HEK293 (cell line): ENCODE measurements at regions not wholly inside any gene's neighbourhood (a gene's known extent, or its start where the extent isn't known, plus 50 kb on each side); places are given as distances from the start of the nearest gene placed in this dataset.

ENCODE experiments used
- CTCF ChIA-PET: fragments of 350-600 bp; formaldehyde crosslinking; extraction: SDS; loops from one replicate; lab custom pipeline; 2021; ENCODE audit warnings: antibody characterized with exemption; lab: Yijun Ruan, JAX
- POLR2A ChIA-PET: fragments of 300-600 bp; formaldehyde crosslinking; extraction: SDS; loops from one replicate; lab custom pipeline; 2020; ENCODE audit warnings: antibody characterized with exemption, inconsistent platforms; lab: Yijun Ruan, JAX
- H3K27ac ChIP-seq: fragments of 200-500 bp; sonication (Bioruptor generic); 2 replicates; pipeline ENCODE4 v1.5.1; 2014; ENCODE audit warnings: low read depth, low read length, control low read depth, inconsistent platforms; ENCODE audit errors: extremely low read depth
- H3K36me3 ChIP-seq, 2 experiments: fragments of 200-500 bp in 1 of 2; sonication (Bioruptor generic) in 1 of 2; 1 replicate in 1 of 2; 2 replicates in 1 of 2; pipeline ENCODE4 v1.5.1; 2014 to 2017; ENCODE audit warnings: inconsistent platforms in 2 of 2, low read length in 2 of 2; ENCODE audit not compliant: control insufficient read depth in 2 of 2, insufficient read depth in 1 of 2
- H3K4me1 ChIP-seq: fragments of 200-500 bp; sonication (Bioruptor generic); 2 replicates; pipeline ENCODE4 v1.5.1; 2014; ENCODE audit warnings: mild to moderate bottlenecking, low read length, inconsistent platforms; ENCODE audit not compliant: control insufficient read depth, insufficient read depth
- H3K4me3 ChIP-seq: 2 replicates; pipeline ENCODE4 v1.5.1; 2011; ENCODE audit warnings: low read depth, mild to moderate bottlenecking, control low read depth, low read length, moderate library complexity
- H3K9me3 ChIP-seq: fragments of 200-500 bp; sonication (Bioruptor generic); 2 replicates; pipeline ENCODE4 v1.5.1; 2014; ENCODE audit warnings: low read depth, low read length, inconsistent platforms; ENCODE audit not compliant: control insufficient read depth, insufficient read depth
- GLIS1 ChIP-seq: fragments of 450-650 bp; formaldehyde crosslinking; IDR thresholded peaks from 2 replicates; pipeline ENCODE4 v1.5.1; 2016; ENCODE audit warnings: missing biosample characterization, missing genetic modification characterization
- INSM2 ChIP-seq: fragments of 450-650 bp; formaldehyde crosslinking; IDR thresholded peaks from 2 replicates; pipeline ENCODE4 v1.5.1; 2016; ENCODE audit warnings: missing biosample characterization, missing genetic modification characterization
- MEIS1 ChIP-seq: sonication (generic); formaldehyde crosslinking; IDR thresholded peaks from 2 replicates; pipeline ENCODE4 v1.8.1; 2022; ENCODE audit warnings: missing genetic modification reagents, mild to moderate bottlenecking, borderline replicate concordance
- OSR2 ChIP-seq: fragments of 450-650 bp; formaldehyde crosslinking; IDR thresholded peaks from 2 replicates; pipeline ENCODE4 v1.5.1; 2016; ENCODE audit warnings: missing biosample characterization, missing genetic modification characterization
- SP2 ChIP-seq: fragments of 450-650 bp; formaldehyde crosslinking; IDR thresholded peaks from 2 replicates; pipeline ENCODE4 v1.5.1; 2016; ENCODE audit warnings: missing biosample characterization, missing genetic modification characterization
- ZFP69B ChIP-seq: fragments of 450-650 bp; formaldehyde crosslinking; IDR thresholded peaks from 2 replicates; pipeline ENCODE4 v1.5.1; 2016; ENCODE audit warnings: missing biosample characterization, missing genetic modification characterization
- ZNF112 ChIP-seq: fragments of 450-650 bp; formaldehyde crosslinking; IDR thresholded peaks from 2 replicates; pipeline ENCODE4 v1.5.0; 2017; ENCODE audit warnings: missing biosample characterization, missing genetic modification characterization
- ZNF132 ChIP-seq: fragments of 450-650 bp; formaldehyde crosslinking; IDR thresholded peaks from 2 replicates; pipeline ENCODE4 v1.5.1; 2017; ENCODE audit warnings: missing biosample characterization, missing genetic modification characterization, borderline replicate concordance
- ZNF2 ChIP-seq: fragments of 450-650 bp; formaldehyde crosslinking; IDR thresholded peaks from 2 replicates; pipeline ENCODE4 v1.5.1; 2016; ENCODE audit warnings: missing biosample characterization, missing genetic modification characterization
- ZNF214 ChIP-seq: fragments of 450-650 bp; formaldehyde crosslinking; IDR thresholded peaks from 2 replicates; pipeline ENCODE4 v1.5.1; 2017; ENCODE audit warnings: missing biosample characterization, mild to moderate bottlenecking, missing genetic modification characterization, borderline replicate concordance
- ZNF266 ChIP-seq: fragments of 450-650 bp; formaldehyde crosslinking; IDR thresholded peaks from 2 replicates; pipeline ENCODE4 v1.5.1; 2016; ENCODE audit warnings: missing biosample characterization, missing genetic modification characterization, low read depth
- ZNF274 ChIP-seq, 2 experiments: fragments of 200-500 bp in 1 of 2; fragments of 450-650 bp in 1 of 2; sonication (Bioruptor generic) in 1 of 2; formaldehyde crosslinking in 1 of 2; IDR thresholded peaks; 2 replicates each; pipeline versions ENCODE4 v1.5.1 to v1.6.1; 2014 to 2016; ENCODE audit warnings: borderline replicate concordance in 1 of 2, inconsistent platforms in 1 of 2, low read length in 1 of 2, missing biosample characterization in 1 of 2, missing genetic modification characterization in 1 of 2
- ZNF501 ChIP-seq: fragments of 450-650 bp; formaldehyde crosslinking; IDR thresholded peaks from 2 replicates; pipeline ENCODE4 v1.5.1; 2016; ENCODE audit warnings: missing biosample characterization, missing genetic modification characterization
- ZNF514 ChIP-seq: fragments of 450-650 bp; formaldehyde crosslinking; IDR thresholded peaks from 2 replicates; pipeline ENCODE4 v1.5.1; 2016; ENCODE audit warnings: missing biosample characterization, missing genetic modification characterization
- ZNF518A ChIP-seq: fragments of 450-650 bp; formaldehyde crosslinking; conservative IDR thresholded peaks from 2 replicates; pipeline ENCODE4 v1.5.1; 2016; ENCODE audit warnings: low read depth, missing biosample characterization, missing genetic modification characterization
- ZNF529 ChIP-seq: fragments of 450-650 bp; formaldehyde crosslinking; IDR thresholded peaks from 2 replicates; pipeline ENCODE4 v1.5.1; 2017; ENCODE audit warnings: missing genetic modification characterization, missing biosample characterization; ENCODE audit not compliant: insufficient replicate concordance
- ZNF555 ChIP-seq: fragments of 450-650 bp; formaldehyde crosslinking; conservative IDR thresholded peaks from 2 replicates; pipeline ENCODE4 v1.5.1; 2017; ENCODE audit warnings: missing biosample characterization, mild to moderate bottlenecking, missing genetic modification characterization, inconsistent platforms
- ZNF658 ChIP-seq: fragments of 450-650 bp; formaldehyde crosslinking; IDR thresholded peaks from 2 replicates; pipeline ENCODE4; 2016; ENCODE audit warnings: missing biosample characterization, missing genetic modification characterization
- ZNF776 ChIP-seq: fragments of 450-650 bp; formaldehyde crosslinking; IDR thresholded peaks from 2 replicates; pipeline ENCODE4 v1.5.0; 2017; ENCODE audit warnings: missing biosample characterization, missing genetic modification characterization, borderline replicate concordance
- ZNF791 ChIP-seq: fragments of 450-650 bp; formaldehyde crosslinking; IDR thresholded peaks from 2 replicates; pipeline ENCODE4 v1.5.1; 2016; ENCODE audit warnings: missing biosample characterization, missing genetic modification characterization
- ZNF837 ChIP-seq: fragments of 450-650 bp; formaldehyde crosslinking; IDR thresholded peaks from 2 replicates; pipeline ENCODE4 v1.5.1; 2016; ENCODE audit warnings: missing biosample characterization, missing genetic modification characterization
- TF ChIP-seq, protein P1 (sequence below): fragments of 450-650 bp; formaldehyde crosslinking; IDR thresholded peaks from 2 replicates; pipeline ENCODE4 v1.5.1; 2016; ENCODE audit warnings: missing biosample characterization, missing genetic modification characterization
- TF ChIP-seq, protein P2 (sequence below): fragments of 450-650 bp; formaldehyde crosslinking; IDR thresholded peaks from 2 replicates; pipeline ENCODE4 v1.5.1; 2017; ENCODE audit warnings: missing biosample characterization, missing genetic modification characterization

GRCh38 chr12:81949841-81950308, 190.7 kb upstream of the PPFIA2 start:
- Histone ChIP-seq H3K36me3 (no peaks in the 10 kb centered on the region), H3K27ac (no peak overlapping the region), H3K4me3 (no peak overlapping the region), H3K4me1 (no peaks in the 10 kb centered on the region), H3K9me3 (no peaks in the 10 kb centered on the region)
- CTCF ChIA-PET: no interaction called here
- TF ChIP-seq SP2 (tag by site-specific recombination) (no peak), ZNF2 (tag by site-specific recombination) (no peak), ZNF274 (IDR thresholded peaks at IDR 0.05; ENCODE audit: low read length) (no peak), ZNF274 (tag by site-specific recombination; IDR thresholded peaks at IDR 0.05; ENCODE audit: borderline replicate concordance) (no peak), ZNF514 (no peak), ZNF837 (tag by site-specific recombination) (no peak), ZNF658 (tag by site-specific recombination) (no peak), GLIS1 (tag by site-specific recombination) (no peak), MEIS1 (CRISPR knock-in tag) (no peak), ZNF791 (tag by site-specific recombination) (no peak), ZNF132 (no peak), ZNF776 (tag by site-specific recombination) (no peak), OSR2 (tag by site-specific recombination) (no peak), ZNF501 (no peak), ZNF555 (tag by site-specific recombination) (no peak)
- POLR2A ChIA-PET: no interaction called here

DNA sequence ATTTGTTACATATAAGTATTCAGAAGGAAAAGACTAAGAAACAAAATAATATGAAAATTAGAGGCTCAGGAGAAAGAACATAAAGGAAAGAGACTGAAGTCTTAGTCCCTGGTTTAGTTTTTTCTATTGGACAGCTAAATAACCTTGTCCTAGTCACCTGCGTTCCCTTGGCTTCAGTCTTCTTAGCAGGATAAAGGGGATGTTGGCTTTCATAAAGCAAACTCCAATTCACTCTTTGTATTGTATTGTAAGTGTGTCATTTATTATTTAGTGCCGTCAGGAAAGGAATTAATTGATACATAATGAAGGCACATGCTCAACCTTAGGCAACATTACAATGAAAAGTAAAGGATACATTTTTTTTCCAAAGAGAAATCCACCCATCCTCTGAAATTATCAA, 190.3 kb upstream of the PPFIA2 start:
- no peaks in the 10 kb centered on the region for H3K9me3 ChIP-seq
- no peak overlapping the region for H3K27ac ChIP-seq
- H3K4me1 ChIP-seq: no peaks in the 10 kb centered on the region
- POLR2A ChIA-PET: no interaction called here
- TF ChIP-seq ZNF112 (tag by site-specific recombination) (no peak), ZNF214 (tag by site-specific recombination) (no peak), ZNF266 (tag by site-specific recombination) (no peak), INSM2 (tag by site-specific recombination) (no peak), ZFP69B (no peak), ZNF529 (no peak), ZNF518A (no peak)
- TF ChIP-seq, protein P1, sequence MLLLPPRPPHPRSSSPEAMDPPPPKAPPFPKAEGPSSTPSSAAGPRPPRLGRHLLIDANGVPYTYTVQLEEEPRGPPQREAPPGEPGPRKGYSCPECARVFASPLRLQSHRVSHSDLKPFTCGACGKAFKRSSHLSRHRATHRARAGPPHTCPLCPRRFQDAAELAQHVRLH (tag by site-specific recombination): no peak
- TF ChIP-seq, protein P2, sequence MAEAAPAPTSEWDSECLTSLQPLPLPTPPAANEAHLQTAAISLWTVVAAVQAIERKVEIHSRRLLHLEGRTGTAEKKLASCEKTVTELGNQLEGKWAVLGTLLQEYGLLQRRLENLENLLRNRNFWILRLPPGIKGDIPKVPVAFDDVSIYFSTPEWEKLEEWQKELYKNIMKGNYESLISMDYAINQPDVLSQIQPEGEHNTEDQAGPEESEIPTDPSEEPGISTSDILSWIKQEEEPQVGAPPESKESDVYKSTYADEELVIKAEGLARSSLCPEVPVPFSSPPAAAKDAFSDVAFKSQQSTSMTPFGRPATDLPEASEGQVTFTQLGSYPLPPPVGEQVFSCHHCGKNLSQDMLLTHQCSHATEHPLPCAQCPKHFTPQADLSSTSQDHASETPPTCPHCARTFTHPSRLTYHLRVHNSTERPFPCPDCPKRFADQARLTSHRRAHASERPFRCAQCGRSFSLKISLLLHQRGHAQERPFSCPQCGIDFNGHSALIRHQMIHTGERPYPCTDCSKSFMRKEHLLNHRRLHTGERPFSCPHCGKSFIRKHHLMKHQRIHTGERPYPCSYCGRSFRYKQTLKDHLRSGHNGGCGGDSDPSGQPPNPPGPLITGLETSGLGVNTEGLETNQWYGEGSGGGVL: no peak
- TF ChIP-seq, all 188 proteins: peak for 0
- CTCF ChIA-PET: no interaction called here
- no peak overlapping the region for H3K4me3 ChIP-seq
- no peaks in the 10 kb centered on the region for H3K36me3 ChIP-seq
